Right cardiac atrium (tissue), 5 donors: ENCODE measurements at regions not wholly inside any gene's neighbourhood (a gene's known extent, or its start where the extent isn't known, plus 50 kb on each side); places are given as distances from the start of the nearest gene placed in this dataset.
A peak's percentile ranks its signal among the peaks of the same experiment; 100 is the strongest.

Experiments used
- ATAC-seq, 2 donors: fragments of 200-7000 bp; cut with Tn5 transposase; one replicate each; pipeline versions ENCODE4 v1.8.0 to v1.9.1; 2020; ENCODE audit warnings: moderate library complexity in 2 of 2, mild to moderate bottlenecking in 1 of 2
- DNase-seq, 3 donors: peaks; one replicate each; pipeline ENCODE4 v3.0.0-alpha.2; 2020
- H3K27ac ChIP-seq: one replicate; pipeline ENCODE4 v1.5.1; 2013; ENCODE audit warnings: mild to moderate bottlenecking, low read length, control low read depth, moderate library complexity
- H3K27me3 ChIP-seq: one replicate; pipeline ENCODE4 v1.6.1; 2013; ENCODE audit not compliant: control insufficient read depth, insufficient read depth
- H3K4me1 ChIP-seq: one replicate; pipeline ENCODE4 v1.6.1; 2013; ENCODE audit warnings: low read length; ENCODE audit not compliant: control insufficient read depth, insufficient read depth
- H3K4me3 ChIP-seq: one replicate; pipeline ENCODE4 v1.5.1; 2013; ENCODE audit warnings: low read length, control low read depth
- H3K9me3 ChIP-seq: one replicate; pipeline ENCODE4 v1.6.1; 2013; ENCODE audit warnings: low read length; ENCODE audit not compliant: control insufficient read depth
- WGBS: extraction: QIAGEN DNeasy Blood & Tissue Kit; methylation state at CpG from one replicate; pipeline ENCODE4 v1.1.7; 2013; 5-methylcytosine and 5-hydroxymethylcytosine counted together
- intact Hi-C, 4 donors: fragments of 100-400 bp; cut with DNase I; formaldehyde crosslinking; loops; one replicate each; pipeline versions ENCODE4 v1.11.0 to v1.14.0; 2022 to 2023
- donor health status: healthy with polysubstance abuse.
- donor health status: DM: no; HTN: yes; CAD: no.
- donor health status: DM: no; HTN: no; CAD: no.
- donor health status: DM: no; HTN: yes; CAD: no; lungs with severe emphysema.
- donor health status: DM: yes; HTN: yes; CAD: no.

DNA sequence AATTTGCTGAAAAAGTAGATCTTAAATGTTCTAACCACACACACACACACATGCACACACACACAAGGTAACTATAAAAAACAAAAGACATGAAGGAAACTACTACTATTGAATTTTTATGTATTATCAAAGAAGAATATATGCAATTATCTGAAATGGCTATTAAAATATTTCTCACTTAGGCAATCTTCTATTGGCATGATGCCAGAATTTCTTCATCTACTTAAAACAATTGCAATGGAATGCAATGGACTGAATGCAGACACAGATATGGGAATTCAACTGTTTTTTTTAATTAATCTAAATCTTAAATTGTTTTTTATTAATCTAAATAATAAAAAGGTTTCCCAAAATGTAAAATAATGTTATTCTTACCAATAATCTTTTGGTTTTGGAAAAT, 152.6 kb upstream of the SMLR1 start:
- DNase-seq (no peak), ATAC-seq (no peak)
- Histone ChIP-seq H3K27me3 (no peaks in the 10 kb centered on the region), H3K27ac (no peak overlapping the region), H3K9me3 (peaks cover 1% of the 10 kb centered on the region), H3K4me3 (no peak overlapping the region), H3K4me1 (no peaks in the 10 kb centered on the region)
- intact Hi-C loops = no loop called here

GRCh38 chr6:130675072-130675471, 152.1 kb upstream of the SMLR1 start:
- H3K27me3 ChIP-seq = no peaks in the 10 kb centered on the region
- no peak overlapping the region for H3K27ac ChIP-seq
- peaks cover 1% of the 10 kb centered on the region for H3K9me3 ChIP-seq
- 27% methylated on average over 3 of the region's 3 CpGs for WGBS
- no peak for ATAC-seq
- H3K4me3 ChIP-seq = no peak overlapping the region
- no peak for DNase-seq
- intact Hi-C loops = no loop called here
- no peaks in the 10 kb centered on the region for H3K4me1 ChIP-seq

DNA sequence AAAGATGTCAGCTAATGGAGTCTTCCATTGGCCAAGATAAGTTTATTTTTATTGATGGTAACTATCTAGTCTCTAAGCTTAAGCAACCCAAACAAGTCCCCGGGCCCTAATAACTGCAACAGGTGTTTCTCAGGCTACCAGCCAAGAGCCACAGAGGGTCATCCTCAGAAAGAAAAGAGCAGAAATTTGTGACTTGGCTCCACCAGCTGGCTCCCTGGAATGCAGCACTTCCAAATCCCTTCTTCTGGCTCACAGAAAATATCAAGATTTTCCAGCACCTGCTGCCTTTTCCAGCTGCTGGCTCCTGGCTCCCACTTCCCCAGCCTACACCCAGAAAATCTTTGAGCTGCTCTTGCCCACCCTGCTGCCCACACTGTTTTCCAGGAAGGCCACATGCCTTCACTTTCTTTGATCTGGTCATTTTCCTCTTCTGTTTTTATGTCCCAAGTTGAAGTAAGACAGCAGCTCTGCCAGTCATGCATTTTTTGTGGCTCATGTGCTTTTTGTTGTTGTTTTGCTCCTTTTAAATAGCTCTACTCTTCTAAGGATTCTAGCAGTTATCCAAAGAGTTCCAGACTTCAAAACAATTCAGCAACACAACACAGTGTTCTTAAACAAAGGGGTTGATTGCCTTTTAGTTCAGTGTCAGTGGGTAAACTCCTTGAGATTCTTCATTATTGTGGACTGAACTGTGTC, 151.0 kb upstream of the SMLR1 start:
- Histone ChIP-seq H3K9me3 (peaks cover 1% of the 10 kb centered on the region), H3K4me3 (no peak overlapping the region), H3K27me3 (no peaks in the 10 kb centered on the region), H3K4me1 (no peaks in the 10 kb centered on the region), H3K27ac (no peak overlapping the region)
- DNase-seq (no peak), ATAC-seq (no peak)
- intact Hi-C loops = no loop called here
- 30% methylated on average over 1 of the region's 1 CpG for WGBS

DNA sequence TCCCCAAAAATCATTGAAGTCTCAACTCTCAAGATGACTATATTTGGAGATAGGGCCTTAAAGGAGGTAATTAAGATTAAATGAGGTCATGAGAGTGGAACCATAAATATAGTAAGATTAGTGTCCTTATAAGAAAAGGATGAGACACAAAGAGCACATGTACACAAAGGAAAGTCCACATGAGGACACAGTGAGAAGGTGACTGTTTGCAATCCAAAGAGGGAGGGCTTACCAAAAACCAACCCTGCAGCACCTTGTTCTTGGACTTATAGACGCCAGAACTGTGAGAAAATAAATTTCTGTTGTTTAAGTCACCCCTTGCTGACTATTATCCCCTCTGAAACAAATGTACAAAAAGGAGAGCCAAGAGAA, 150.4 kb upstream of the SMLR1 start:
- H3K4me3 ChIP-seq = no peak overlapping the region
- DNase-seq (no peak), ATAC-seq (no peak)
- H3K27me3 ChIP-seq = no peaks in the 10 kb centered on the region
- H3K4me1 ChIP-seq = no peaks in the 10 kb centered on the region
- peaks cover 1% of the 10 kb centered on the region for H3K9me3 ChIP-seq
- no peak overlapping the region for H3K27ac ChIP-seq
- WGBS = 73% methylated on average over 1 of the region's 1 CpG
- intact Hi-C loops = no loop called here

- H3K27me3 ChIP-seq = no peaks in the 10 kb centered on the region
- DNase-seq = no peak
- intact Hi-C loops = no loop called here
- H3K27ac ChIP-seq = no peak overlapping the region
- no peak overlapping the region for H3K4me3 ChIP-seq
- H3K9me3 ChIP-seq = peaks cover 1% of the 10 kb centered on the region
- no peak for ATAC-seq
- H3K4me1 ChIP-seq = no peaks in the 10 kb centered on the region
These were observed 149.9 kb upstream of the SMLR1 start for GRCh38 chr6:130677312-130677711.

DNA sequence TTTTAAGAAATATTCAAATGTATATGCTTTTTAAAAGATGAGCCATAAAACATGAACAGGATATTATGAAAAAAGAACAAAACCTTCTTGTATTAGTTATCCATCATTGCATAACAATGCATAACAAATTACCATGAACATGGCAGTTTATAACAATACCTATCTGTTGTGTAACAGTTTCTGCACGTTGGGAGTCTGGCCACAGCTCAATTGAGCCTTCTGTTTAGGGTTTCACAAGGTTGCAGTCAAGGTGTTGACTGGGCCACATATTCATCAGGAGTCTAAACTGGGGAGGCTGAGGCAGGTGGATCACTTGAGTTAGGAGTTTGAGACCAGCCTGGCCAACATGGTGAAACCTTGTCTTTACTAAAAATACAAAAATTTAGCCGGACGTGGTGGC, 149.4 kb upstream of the SMLR1 start:
- Histone ChIP-seq H3K4me1 (no peaks in the 10 kb centered on the region), H3K4me3 (no peak overlapping the region)
- WGBS = 76% methylated on average over 3 of the region's 3 CpGs

GRCh38 chr6:130679684-130680083, 147.5 kb upstream of the SMLR1 start:
- Histone ChIP-seq H3K27ac (no peak overlapping the region), H3K27me3 (no peaks in the 10 kb centered on the region), H3K9me3 (peaks cover 1% of the 10 kb centered on the region), H3K4me3 (no peak overlapping the region), H3K4me1 (no peaks in the 10 kb centered on the region)
- 42% methylated on average over 2 of the region's 2 CpGs for WGBS
- intact Hi-C loops = no loop called here
- DNase-seq (no peak), ATAC-seq (no peak)

More for the DNA sequence above, 149.4 kb upstream of the SMLR1 start:
- ATAC-seq (no peak), DNase-seq (no peak)
- no peaks in the 10 kb centered on the region for H3K27me3 ChIP-seq
- H3K9me3 ChIP-seq = peaks cover 1% of the 10 kb centered on the region
- no peak overlapping the region for H3K27ac ChIP-seq
- intact Hi-C loops = no loop called here

DNA sequence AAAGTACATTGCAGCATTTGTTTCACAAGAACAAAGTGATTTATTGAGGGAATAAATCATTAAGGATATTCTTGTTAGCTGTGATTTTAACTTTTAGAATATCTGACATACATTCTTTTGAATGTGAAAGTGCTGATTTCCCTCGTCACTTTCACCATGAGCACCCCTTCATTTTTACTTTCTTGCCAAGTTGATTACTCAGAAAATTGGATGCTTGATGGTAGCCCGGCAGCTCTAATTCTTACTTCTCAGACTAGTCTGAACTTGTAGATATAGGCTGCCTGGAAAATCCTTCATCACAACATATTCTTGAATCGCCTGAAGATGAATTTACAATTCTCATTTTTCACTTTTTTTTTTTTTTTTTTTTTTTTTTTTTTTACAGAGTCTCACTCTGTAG, 147.1 kb upstream of the SMLR1 start:
- Histone ChIP-seq H3K4me1 (no peaks in the 10 kb centered on the region), H3K4me3 (no peak overlapping the region), H3K9me3 (peaks cover 1% of the 10 kb centered on the region), H3K27ac (no peak overlapping the region), H3K27me3 (no peaks in the 10 kb centered on the region)
- intact Hi-C loops = no loop called here
- WGBS = 34% methylated on average over 3 of the region's 3 CpGs
- peak in 1 of 2 donors; percentile 51 for ATAC-seq
- DNase-seq = no peak

DNA sequence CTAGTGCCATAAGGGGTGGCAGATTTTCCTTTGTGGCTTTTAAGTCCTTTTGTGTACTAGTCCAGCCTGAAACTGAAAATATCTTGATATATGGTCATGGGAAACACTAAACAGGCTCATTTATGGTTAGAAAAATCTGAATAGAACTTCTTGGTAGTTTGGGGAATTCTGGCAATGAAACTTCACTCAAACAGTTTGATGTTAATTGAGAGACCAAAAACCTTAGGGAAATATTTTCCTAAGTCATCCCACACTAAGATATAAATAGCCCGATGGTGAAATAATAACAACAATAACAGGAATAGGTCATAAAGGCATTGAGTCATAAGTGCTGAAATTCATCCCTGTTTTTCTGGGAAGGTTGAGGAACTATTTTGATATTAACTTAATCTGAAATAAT, 146.2 kb upstream of the SMLR1 start:
- Histone ChIP-seq H3K27me3 (no peaks in the 10 kb centered on the region), H3K4me1 (no peaks in the 10 kb centered on the region), H3K9me3 (peaks cover 1% of the 10 kb centered on the region), H3K27ac (no peak overlapping the region), H3K4me3 (no peak overlapping the region)
- intact Hi-C loops = no loop called here
- no peak for DNase-seq
- peak in 1 of 2 donors; percentile 62 for ATAC-seq
- WGBS = 22% methylated on average over 1 of the region's 1 CpG

GRCh38 chr6:130682066-130682465, 145.1 kb upstream of the SMLR1 start:
- Histone ChIP-seq H3K4me3 (no peak overlapping the region), H3K4me1 (no peaks in the 10 kb centered on the region), H3K9me3 (peaks cover 1% of the 10 kb centered on the region), H3K27me3 (no peaks in the 10 kb centered on the region), H3K27ac (no peak overlapping the region)
- ATAC-seq = no peak
- intact Hi-C loops = no loop called here
- DNase-seq = no peak
- WGBS = 94% methylated on average over 5 of the region's 5 CpGs

GRCh38 chr6:130683761-130684517, 143.3 kb upstream of the SMLR1 start:
- intact Hi-C loops = no loop called here
- ATAC-seq (no peak), DNase-seq (no peak)
- Histone ChIP-seq H3K4me1 (no peaks in the 10 kb centered on the region), H3K4me3 (no peak overlapping the region), H3K27ac (no peak overlapping the region), H3K9me3 (peaks cover 1% of the 10 kb centered on the region), H3K27me3 (no peaks in the 10 kb centered on the region)
- 77% methylated on average over 7 of the region's 7 CpGs for WGBS
